HCT116 (cell line): ENCODE measurements at regions not wholly inside any gene's neighbourhood (a gene's known extent, or its start where the extent isn't known, plus 50 kb on each side); places are given as distances from the start of the nearest gene placed in this dataset.

Source experiments
- EZH2 ChIP-seq: fragments of 200-600 bp; sonication (generic); IDR thresholded peaks from 2 replicates; pipeline ENCODE4 v1.6.1; 2017; ENCODE audit warnings: antibody characterized with exemption, mixed run types
- EZH2phosphoT487 ChIP-seq: fragments of 200-600 bp; IDR thresholded peaks from 2 replicates; pipeline ENCODE4 v1.6.1; 2018; ENCODE audit warnings: antibody characterized with exemption, borderline replicate concordance

DNA sequence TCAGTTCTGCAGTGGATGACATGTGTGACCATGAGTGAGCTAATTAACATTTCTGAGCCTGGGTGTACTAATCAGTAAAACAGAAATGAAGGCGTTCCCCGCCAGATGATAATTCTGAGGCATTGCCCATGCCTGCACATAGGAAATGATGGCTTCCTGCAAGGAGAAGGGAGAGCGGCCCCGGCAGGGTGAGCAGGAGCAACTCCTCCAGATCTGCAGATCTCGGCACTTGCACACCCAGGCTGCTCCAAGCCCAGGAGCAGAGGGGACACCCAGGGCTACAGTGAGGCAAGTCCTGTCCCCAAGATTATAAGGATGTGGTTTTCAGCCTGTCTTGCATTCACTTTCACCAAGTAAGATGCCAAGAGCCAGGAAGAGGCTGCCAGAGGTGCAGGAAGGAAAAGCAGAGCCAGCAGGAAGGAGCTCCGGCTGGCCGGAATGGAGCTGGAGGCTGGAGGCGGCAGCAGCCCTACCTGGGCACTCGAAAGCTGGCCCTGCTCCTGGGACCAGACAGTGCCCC is 177.5 kb upstream of the CST7 start:
- TF ChIP-seq EZH2phosphoT487 (no peak), EZH2 (0 out of 2 replicates have a peak, but pooled peaks have one; percentile 68)
